ENCODE measurements at regions not wholly inside any gene's neighbourhood (a gene's known extent, or its start where the extent isn't known, plus 50 kb on each side); places are given as distances from the start of the nearest gene placed in this dataset.

GRCh38 chr3:8276506-8276905, 225.1 kb upstream of the LMCD1 start:
- Histone ChIP-seq H3K9me1 (ENCODE audit: insufficient read depth, low read length) (no peaks in the 10 kb centered on the region), H3K4me2 (ENCODE audit: low read depth, low read length) (no peak overlapping the region), H3K23ac (ENCODE audit: low read depth, low read length) (no peak overlapping the region), H3K27me3 (ENCODE audit: control insufficient read depth, insufficient read depth, low read length) (no peaks in the 10 kb centered on the region; the same call in 1 of the 2 replicates), H4K20me1 (ENCODE audit: insufficient read depth, low read length) (no peaks in the 10 kb centered on the region), H3K56ac (ENCODE audit: extremely low read depth, insufficient read depth, low read length) (no peak overlapping the region), H3K79me1 (ENCODE audit: low read depth in 1 of 2, low read length in 2 of 2) (no peaks in the 10 kb centered on the region), H3K9ac (ENCODE audit: low read depth, low read length) (no peak overlapping the region), H2BK15ac (ENCODE audit: low read depth, low read length) (no peak overlapping the region), H3K36me3 (ENCODE audit: control insufficient read depth, insufficient read depth, low read length) (no peaks in the 10 kb centered on the region), H2AK9ac (replicated peaks; ENCODE audit: low read depth, low read length, poor library complexity) (no peak overlapping the region), H3K4ac (ENCODE audit: low read depth, low read length) (no peak overlapping the region), H2BK5ac (ENCODE audit: low read depth, low read length, poor library complexity, severe bottlenecking) (no peak overlapping the region), H2AFZ (replicated peaks; ENCODE audit: low read length, poor library complexity) (no peak overlapping the region), H3K27ac (ENCODE audit: insufficient read depth, low read length) (no peak overlapping the region), H3K14ac (replicated peaks; ENCODE audit: low read depth, low read length) (no peak overlapping the region), H4K5ac (ENCODE audit: low read depth, low read length) (no peak overlapping the region), H3K9me3 (ENCODE audit: control insufficient read depth, insufficient read depth, low read length) (no peaks in the 10 kb centered on the region), H2BK120ac (ENCODE audit: low read depth, low read length) (no peak overlapping the region), H3K18ac (ENCODE audit: low read depth, low read length) (no peak overlapping the region), H4K8ac (ENCODE audit: low read depth in 2 of 2, low read length in 2 of 2) (no peak overlapping the region), H3K4me3 (ENCODE audit: insufficient read depth, low read depth, low read length) (no peak overlapping the region), H2AK5ac (ENCODE audit: low read depth, low read length) (no peak overlapping the region), H3K4me1 (ENCODE audit: control insufficient read depth, insufficient read depth, low read length) (no peaks in the 10 kb centered on the region), H2BK20ac (ENCODE audit: low read depth, low read length) (no peak overlapping the region), H4K91ac (ENCODE audit: insufficient read depth, low read depth, low read length) (no peak overlapping the region)
- BruUV-seq (replicated peaks) = no TSS peak
- no CpG with 5 or more reads among the region's 2 CpGs for WGBS, 2 experiments (ENCODE audit: extremely low coverage in 2 of 2, insufficient read length in 1 of 2)
- intact Hi-C loops (cut with micrococcal nuclease) (no loop called here), dilution Hi-C loops (cut with HindIII; ENCODE audit: low sequenced_read_pairs, unreplicated experiment) (no loop called here), in situ Hi-C loops (cut with MboI; ENCODE audit: low sequenced_read_pairs) (no loop called here)
- no peak for DNase-seq
- POLR2A ChIA-PET (ENCODE audit: unreplicated experiment) = no interaction called here
- TF ChIP-seq BHLHE40 (IDR thresholded peaks at IDR 0.05; ENCODE audit: low read depth, low read length) (no peak), RCOR1 (IDR thresholded peaks at IDR 0.05; ENCODE audit: insufficient replicate concordance, low read length) (no peak), CHD1 (IDR thresholded peaks at IDR 0.05; ENCODE audit: low read depth, low read length) (no peak), SMC3 (IDR thresholded peaks at IDR 0.05; ENCODE audit: low read depth, low read length) (no peak), MAFK (IDR thresholded peaks at IDR 0.05; ENCODE audit: low read depth, low read length) (no peak), FOS (IDR thresholded peaks at IDR 0.05; ENCODE audit: low read depth, low read length) (no peak), RFX5 (IDR thresholded peaks at IDR 0.05; ENCODE audit: low read depth, low read length) (no peak), CTCF (conservative IDR thresholded peaks at IDR 0.05; ENCODE audit: low read depth, low read length) (no peak), RAD21 (IDR thresholded peaks at IDR 0.05; ENCODE audit: low read length) (no peak), NFE2L2 (IDR thresholded peaks at IDR 0.05; ENCODE audit: low read depth, low read length) (no peak)
- CTCF ChIA-PET = interaction anchor here (1.0 kb wide), 1 partner anchor 12 kb away, joined by 4 read pairs; no protein-coding TSS in a partner anchor
- ATAC-seq (ENCODE audit: low read depth) = no peak

Measured in IMR-90 (cell line).